ENCODE measurements at regions not wholly inside any gene's neighbourhood (a gene's known extent, or its start where the extent isn't known, plus 50 kb on each side); places are given as distances from the start of the nearest gene placed in this dataset.
A peak's percentile ranks its signal among the peaks of the same experiment; 100 is the strongest.
"Not testable (repeated sequence)": the region's sequence is repeated elsewhere in the genome, so short reads cannot be mapped to it uniquely, and the experiment has no call there.

GRCh38 chr14:37870632-37871346 lies 275.4 kb downstream of the TTC6 start (continued):
- TF ChIP-seq TRAFD1 (CRISPR knock-in tag; IDR thresholded peaks at IDR 0.05; ENCODE audit: borderline replicate concordance) (no peak), JARID2 (CRISPR knock-in tag; IDR thresholded peaks at IDR 0.05; ENCODE audit: insufficient replicate concordance) (no peak)

- CTCF ChIA-PET (ENCODE audit: low intra/inter-chr PET ratio, low total read pairs), result interaction anchor here (0.9 to 7.8 kb wide), 6 partner anchors 55 to 643 kb away, joined by 3 to 213 read pairs (median 6); no protein-coding TSS in a partner anchor
- BruUV-seq (replicated peaks), result not testable (repeated sequence)
- POLR2A ChIA-PET, result interaction anchor here (0.5 to 2.5 kb wide), 6 partner anchors 9 to 285 kb away, joined by 3 to 36 read pairs (median 8); partner anchors contain the start of genes FOXA1 and TTC6
- TF ChIP-seq ZNF788 (CRISPR knock-in tag; IDR thresholded peaks at IDR 0.05; ENCODE audit: borderline replicate concordance) (0 out of 2 replicates have a peak, but pooled peaks have one; percentile 5), RFXAP (CRISPR knock-in tag; IDR thresholded peaks at IDR 0.05; ENCODE audit: borderline replicate concordance) (0 out of 2 replicates have a peak, but pooled peaks have one; percentile 15), SALL2 (CRISPR knock-in tag; IDR thresholded peaks at IDR 0.05) (peak; percentile 47; the same call in 1 of the 2 replicates), CSRNP1 (CRISPR knock-in tag; IDR thresholded peaks at IDR 0.05) (peak; percentile 74; the same call in 1 of the 2 replicates), ZNF232 (CRISPR knock-in tag; IDR thresholded peaks at IDR 0.05; ENCODE audit: borderline replicate concordance) (0 out of 2 replicates have a peak, but pooled peaks have one; percentile 14), EED (CRISPR knock-in tag; IDR thresholded peaks at IDR 0.05) (0 out of 2 replicates have a peak, but pooled peaks have one; percentile 60), ZNF121 (CRISPR knock-in tag; IDR thresholded peaks at IDR 0.05) (peak; percentile 19; the same call in 1 of the 2 replicates), YEATS4 (CRISPR knock-in tag; IDR thresholded peaks at IDR 0.05; ENCODE audit: borderline replicate concordance) (0 out of 2 replicates have a peak, but pooled peaks have one; percentile 30), ZNF674 (CRISPR knock-in tag; IDR thresholded peaks at IDR 0.05; ENCODE audit: low read depth) (0 out of 2 replicates have a peak, but pooled peaks have one; percentile 65), ZNF773 (CRISPR knock-in tag; IDR thresholded peaks at IDR 0.05; ENCODE audit: borderline replicate concordance) (0 out of 2 replicates have a peak, but pooled peaks have one; percentile 35), TRIM24 (CRISPR knock-in tag; IDR thresholded peaks at IDR 0.05) (peak; percentile 56; the same call in 1 of the 2 replicates)
Measured at GRCh38 chr14:37874065-37874428, 278.6 kb downstream of the TTC6 start.

More at GRCh38 chr14:37874065-37874428, 278.6 kb downstream of the TTC6 start:
- peak overlapping the region; percentile 4 for H3K27ac ChIP-seq (ENCODE audit: extremely low read length, insufficient read depth, low read length)
- peak overlapping the region in 1 of 3 experiments; percentile 49; a peak in 2 of 6 replicates for H3K4me3 ChIP-seq (replicated peaks in 1 of 3; ENCODE audit: insufficient read depth in 1 of 3, low read depth in 2 of 3, low read length in 3 of 3)
- peak overlapping the region; percentile 97 for H2AFZ ChIP-seq (ENCODE audit: low read length)
- H3K9ac ChIP-seq (ENCODE audit: insufficient read depth, low read depth, low read length), result peak overlapping the region; percentile 23
- not testable (repeated sequence) for H3K79me2 ChIP-seq (ENCODE audit: insufficient read depth, low read length); H4K20me1 ChIP-seq (ENCODE audit: insufficient read depth, low read length); FAIRE-seq; H3K36me3 ChIP-seq (replicated peaks in 1 of 2; ENCODE audit: control insufficient read depth in 1 of 2, insufficient read depth in 2 of 2, low read length in 2 of 2); DNase-seq (ENCODE audit: low spot score); H3K9me3 ChIP-seq (ENCODE audit: low read length); H3K27me3 ChIP-seq (ENCODE audit: control insufficient read depth in 1 of 2, insufficient read depth in 2 of 2, low read length in 2 of 2)
- intact Hi-C loops (cut with micrococcal nuclease; ENCODE audit: unreplicated experiment), result loop anchor here (1.0 to 5.0 kb wide), 7 partner anchors 63 to 644 kb away; no protein-coding TSS in a partner anchor
- H3K4me1 ChIP-seq (ENCODE audit: insufficient read depth, low read length), result peaks cover 48% of the 10 kb centered on the region
- ATAC-seq, result peak; percentile 30; the same call in 2 of the 3 replicates
- in situ Hi-C loops (cut with HindIII; ENCODE audit: extremely low pct_ligation_motif_present, low pct_unique_long_range_greater_than_20kb), result loop anchor here (5.0 kb wide), 3 partner anchors 167 to 622 kb away; no protein-coding TSS in a partner anchor
- 95% methylated on average over 10 of the region's 10 CpGs for WGBS (ENCODE audit: low lambda C conversion rate)
- H3K4me2 ChIP-seq (ENCODE audit: low read depth, low read length), result peak overlapping the region; percentile 78
